Uterus (tissue), 2 donors: ENCODE measurements at regions not wholly inside any gene's neighbourhood (a gene's known extent, or its start where the extent isn't known, plus 50 kb on each side); places are given as distances from the start of the nearest gene placed in this dataset.

Experiments
- CTCF ChIP-seq, 4 experiments: fragments of 200-600 bp in 2 of 4; fragments of 450-650 bp in 2 of 4; sonication (generic) in 2 of 4; IDR thresholded peaks; one replicate each; pipeline ENCODE4 v1.5.1; 2016 to 2019; ENCODE audit warnings: antibody characterized with exemption in 4 of 4, mild to moderate bottlenecking in 2 of 4, moderate library complexity in 1 of 4
- POLR2A ChIP-seq, 2 donors: fragments of 450-650 bp; IDR thresholded peaks; one replicate each; pipeline ENCODE4 v1.6.1; 2016; ENCODE audit warnings: antibody characterized with exemption in 2 of 2, mild to moderate bottlenecking in 1 of 2, moderate library complexity in 1 of 2

- TF ChIP-seq CTCF (IDR thresholded peaks at IDR 0.05), result no peak
- TF ChIP-seq POLR2A (IDR thresholded peaks at IDR 0.05), result no peak
Observed at GRCh38 chr2:64362562-64363026, 91.4 kb upstream of the LGALSL start.
